Sigmoid colon (tissue), 4 donors: ENCODE measurements at regions not wholly inside any gene's neighbourhood (a gene's known extent, or its start where the extent isn't known, plus 50 kb on each side); places are given as distances from the start of the nearest gene placed in this dataset.

Source experiments
- EP300 ChIP-seq, 4 donors: sonication (generic); formaldehyde crosslinking; IDR thresholded peaks; one replicate each; pipeline ENCODE4 v1.6.1; 2017; ENCODE audit warnings: antibody characterized with exemption in 4 of 4
- POLR2AphosphoS5 ChIP-seq, 4 donors: sonication (generic); formaldehyde crosslinking; IDR thresholded peaks; one replicate each; pipeline ENCODE4 v1.6.1; 2017; ENCODE audit warnings: antibody characterized with exemption in 4 of 4

GRCh38 chr4:62914758-62915157, 1494.5 kb downstream of the TECRL start:
- TF ChIP-seq EP300 (IDR thresholded peaks at IDR 0.05), result no peak
- no peak for TF ChIP-seq POLR2AphosphoS5 (IDR thresholded peaks at IDR 0.05)
